Stomach (tissue), 8 donors: ENCODE measurements at regions not wholly inside any gene's neighbourhood (a gene's known extent, or its start where the extent isn't known, plus 50 kb on each side); places are given as distances from the start of the nearest gene placed in this dataset.

Experiments used
- DNase-seq, 2 donors: peaks; one replicate each; pipeline versions ENCODE4 v3.0.0 to v3.0.0-alpha.2; 2013 to 2019
- H3K27ac ChIP-seq, 5 donors: fragments of 200-600 bp in 4 of 5; sonication (generic) in 4 of 5; one replicate each; pipeline ENCODE4 v1.5.1; 2013 to 2019; ENCODE audit warnings: mild to moderate bottlenecking in 1 of 5, moderate library complexity in 1 of 5
- H3K27me3 ChIP-seq, 3 donors: fragments of 200-600 bp; sonication (generic); one replicate each; pipeline ENCODE4 v1.5.1; 2017 to 2019; ENCODE audit warnings: mixed run types in 1 of 3
- H3K36me3 ChIP-seq, 4 donors: fragments of 200-600 bp; sonication (generic); 1 replicate in 3 of 4; 2 replicates in 1 of 4; pipeline ENCODE4 v1.5.1; 2016 to 2019
- H3K4me1 ChIP-seq, 4 donors: fragments of 200-600 bp; sonication (generic); one replicate each; pipeline ENCODE4 v1.5.1; 2016 to 2019
- H3K4me3 ChIP-seq, 4 donors: fragments of 200-600 bp; sonication (generic) in 3 of 4; one replicate each; pipeline ENCODE4 v1.5.1; 2016 to 2019; ENCODE audit warnings: mild to moderate bottlenecking in 1 of 4
- H3K9me3 ChIP-seq, 4 donors: fragments of 200-600 bp; sonication (generic); one replicate each; pipeline ENCODE4 v1.5.1; 2016 to 2019
- EP300 ChIP-seq: sonication (generic); formaldehyde crosslinking; IDR thresholded peaks from one replicate; pipeline ENCODE4 v1.6.1; 2017; ENCODE audit warnings: antibody characterized with exemption
- POLR2A ChIP-seq, 4 donors: fragments of 450-650 bp; IDR thresholded peaks; one replicate each; pipeline ENCODE4 v1.6.1; 2016; ENCODE audit warnings: antibody characterized with exemption in 4 of 4, control low read depth in 2 of 4, mild to moderate bottlenecking in 1 of 4, moderate library complexity in 1 of 4
- POLR2AphosphoS5 ChIP-seq, 3 donors: sonication (generic); formaldehyde crosslinking; IDR thresholded peaks; one replicate each; pipeline ENCODE4 v1.6.1; 2016; ENCODE audit warnings: antibody characterized with exemption in 3 of 3
- WGBS, 5 donors: extraction: QIAGEN DNeasy Blood & Tissue Kit in 3 of 5; methylation state at CpG; one replicate each; pipeline versions ENCODE4 v1.1.5 to v1.1.7; 2013 to 2018; 5-methylcytosine and 5-hydroxymethylcytosine counted together
- intact Hi-C: fragments of 100-400 bp; cut with DNase I; formaldehyde crosslinking; loops from one replicate; pipeline ENCODE4 v1.15.1; 2023; ENCODE audit warnings: low total_unique reads
- TF ChIP-seq, protein P1 (sequence below), 7 experiments: fragments of 450-650 bp in 4 of 7; fragments of 200-600 bp in 3 of 7; sonication (generic) in 3 of 7; IDR thresholded peaks; one replicate each; pipeline ENCODE4 v1.5.1; 2016 to 2019; ENCODE audit warnings: antibody characterized with exemption in 7 of 7, control low read depth in 2 of 7, mild to moderate bottlenecking in 1 of 7
- donor health status: healthy with polysubstance abuse.
- donor health status: Bipolar disorder and iron deficiency.
- donor health status: healthy.

DNA sequence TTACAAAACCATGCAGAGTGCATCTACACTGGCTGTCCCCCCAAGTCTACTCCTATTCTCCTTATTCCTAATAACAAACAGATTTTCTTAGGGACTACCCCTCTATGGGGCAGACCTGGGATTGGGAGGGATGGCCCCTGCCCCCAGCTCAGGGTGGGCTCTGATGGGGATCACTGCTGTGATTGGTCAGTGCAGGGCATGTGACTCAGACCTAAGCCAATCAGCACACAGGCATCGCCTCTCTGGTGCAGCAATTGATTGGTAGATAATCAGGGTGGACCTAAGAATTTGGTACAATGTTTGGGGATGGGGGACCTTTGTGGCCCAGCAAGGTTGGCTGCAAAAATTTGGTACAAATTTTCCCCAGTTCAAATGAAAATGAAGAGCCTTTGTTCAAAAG is 57.2 kb upstream of the SHANK2 start:
- Histone ChIP-seq H3K9me3 (no peaks in the 10 kb centered on the region), H3K27ac (no peak overlapping the region), H3K27me3 (peaks cover 0 to 5% (median 0%) of the 10 kb centered on the region in 3 donors), H3K4me1 (peaks cover 0 to 11% (median 0%) of the 10 kb centered on the region in 4 donors), H3K36me3 (no peaks in the 10 kb centered on the region), H3K4me3 (no peak overlapping the region)
- intact Hi-C loops: no loop called here
- 94 to 100% (median 95%) methylated on average over 1 of the region's 1 CpG for WGBS, 5 donors
- peak in 1 of 2 donors; percentile 7 for DNase-seq
- TF ChIP-seq POLR2AphosphoS5 (IDR thresholded peaks at IDR 0.05): no peak
- TF ChIP-seq, protein P1, sequence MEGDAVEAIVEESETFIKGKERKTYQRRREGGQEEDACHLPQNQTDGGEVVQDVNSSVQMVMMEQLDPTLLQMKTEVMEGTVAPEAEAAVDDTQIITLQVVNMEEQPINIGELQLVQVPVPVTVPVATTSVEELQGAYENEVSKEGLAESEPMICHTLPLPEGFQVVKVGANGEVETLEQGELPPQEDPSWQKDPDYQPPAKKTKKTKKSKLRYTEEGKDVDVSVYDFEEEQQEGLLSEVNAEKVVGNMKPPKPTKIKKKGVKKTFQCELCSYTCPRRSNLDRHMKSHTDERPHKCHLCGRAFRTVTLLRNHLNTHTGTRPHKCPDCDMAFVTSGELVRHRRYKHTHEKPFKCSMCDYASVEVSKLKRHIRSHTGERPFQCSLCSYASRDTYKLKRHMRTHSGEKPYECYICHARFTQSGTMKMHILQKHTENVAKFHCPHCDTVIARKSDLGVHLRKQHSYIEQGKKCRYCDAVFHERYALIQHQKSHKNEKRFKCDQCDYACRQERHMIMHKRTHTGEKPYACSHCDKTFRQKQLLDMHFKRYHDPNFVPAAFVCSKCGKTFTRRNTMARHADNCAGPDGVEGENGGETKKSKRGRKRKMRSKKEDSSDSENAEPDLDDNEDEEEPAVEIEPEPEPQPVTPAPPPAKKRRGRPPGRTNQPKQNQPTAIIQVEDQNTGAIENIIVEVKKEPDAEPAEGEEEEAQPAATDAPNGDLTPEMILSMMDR (IDR thresholded peaks at IDR 0.05): no peak
- no peak for TF ChIP-seq EP300
- TF ChIP-seq POLR2A (IDR thresholded peaks at IDR 0.05): no peak

DNA sequence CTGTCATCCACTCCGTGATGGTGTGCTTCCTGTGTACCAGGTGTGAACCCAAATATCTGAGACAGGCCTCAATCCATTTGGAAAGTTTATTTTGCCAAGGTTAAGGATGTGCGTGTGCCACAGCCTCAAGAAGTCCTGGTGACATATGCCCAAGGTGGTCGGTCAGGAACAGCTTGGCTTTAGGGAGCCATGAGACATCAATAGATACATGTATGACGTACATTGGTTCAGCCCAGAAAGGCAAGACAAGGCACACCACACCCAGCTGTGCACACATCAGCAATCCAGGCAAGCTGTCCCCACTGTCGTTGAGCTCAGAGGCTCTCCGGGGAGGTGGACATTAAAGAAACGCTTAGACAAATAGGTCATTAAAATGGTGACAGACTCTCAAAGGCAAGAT is 56.8 kb upstream of the SHANK2 start:
- Histone ChIP-seq H3K9me3 (no peaks in the 10 kb centered on the region), H3K4me3 (no peak overlapping the region), H3K4me1 (peaks cover 0 to 11% (median 0%) of the 10 kb centered on the region in 4 donors), H3K27me3 (peaks cover 0 to 5% (median 0%) of the 10 kb centered on the region in 3 donors), H3K36me3 (no peaks in the 10 kb centered on the region), H3K27ac (no peak overlapping the region)
- 82 to 88% (median 83%) methylated on average over 7 of the region's 7 CpGs for WGBS, 5 donors
- intact Hi-C loops: no loop called here
- TF ChIP-seq POLR2AphosphoS5 (IDR thresholded peaks at IDR 0.05) (no peak), POLR2A (IDR thresholded peaks at IDR 0.05) (no peak), EP300 (no peak)
- TF ChIP-seq, protein P1 (IDR thresholded peaks at IDR 0.05): no peak
- peak in 1 of 2 donors; percentile 23 for DNase-seq

DNA sequence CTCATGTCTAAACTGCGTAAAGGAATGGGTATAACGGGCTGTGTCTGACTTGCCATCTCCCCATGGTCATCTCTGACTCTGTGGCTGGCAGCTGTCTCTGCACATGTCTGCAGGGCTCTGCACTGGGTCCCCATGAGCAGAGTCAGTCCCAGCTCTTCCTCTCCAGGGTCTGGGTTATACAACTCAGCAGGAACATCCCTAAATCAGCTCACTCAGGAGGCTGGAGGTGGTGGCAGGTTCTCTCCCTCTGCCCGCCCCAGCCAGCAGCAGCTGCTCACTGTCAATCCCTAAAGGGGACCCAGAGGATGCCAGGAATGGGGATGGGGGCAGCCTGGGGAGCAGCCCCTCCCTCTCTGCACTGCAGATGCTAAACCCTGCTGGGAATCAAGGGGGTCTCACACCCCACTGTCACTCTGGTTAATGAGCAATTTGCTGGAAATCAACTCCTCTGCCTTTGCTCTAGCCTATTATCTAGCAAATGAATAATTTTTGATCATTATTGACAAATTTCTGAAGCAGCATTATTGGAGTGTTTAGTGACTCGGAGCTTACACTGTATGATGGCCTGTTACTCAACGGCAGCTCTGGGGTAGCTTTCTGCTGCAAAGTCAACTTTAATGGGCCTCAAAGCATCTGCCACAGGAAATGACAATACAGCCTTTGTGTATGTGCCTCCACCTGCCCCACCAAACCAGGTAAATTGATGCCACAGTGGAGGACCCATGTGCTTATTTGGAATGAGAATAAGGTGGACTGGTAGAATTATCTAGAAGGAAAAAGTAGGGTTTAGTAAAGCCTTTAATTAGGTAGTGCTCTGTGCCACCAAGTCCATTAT is 55.7 kb upstream of the SHANK2 start:
- intact Hi-C loops: no loop called here
- H3K4me3 ChIP-seq: no peak overlapping the region
- peaks cover 0 to 5% (median 0%) of the 10 kb centered on the region in 3 donors for H3K27me3 ChIP-seq
- no peaks in the 10 kb centered on the region for H3K36me3 ChIP-seq
- TF ChIP-seq POLR2AphosphoS5 (IDR thresholded peaks at IDR 0.05) (no peak), POLR2A (IDR thresholded peaks at IDR 0.05) (no peak), EP300 (no peak)
- TF ChIP-seq, protein P1 (IDR thresholded peaks at IDR 0.05): no peak
- H3K27ac ChIP-seq: no peak overlapping the region
- H3K4me1 ChIP-seq: peaks cover 0 to 11% (median 0%) of the 10 kb centered on the region in 4 donors
- peak in 1 of 2 donors; percentile 22 for DNase-seq
- 71 to 85% (median 81%) methylated on average over 4 to 5 of the region's 5 CpGs for WGBS, 5 donors
- H3K9me3 ChIP-seq: no peaks in the 10 kb centered on the region

DNA sequence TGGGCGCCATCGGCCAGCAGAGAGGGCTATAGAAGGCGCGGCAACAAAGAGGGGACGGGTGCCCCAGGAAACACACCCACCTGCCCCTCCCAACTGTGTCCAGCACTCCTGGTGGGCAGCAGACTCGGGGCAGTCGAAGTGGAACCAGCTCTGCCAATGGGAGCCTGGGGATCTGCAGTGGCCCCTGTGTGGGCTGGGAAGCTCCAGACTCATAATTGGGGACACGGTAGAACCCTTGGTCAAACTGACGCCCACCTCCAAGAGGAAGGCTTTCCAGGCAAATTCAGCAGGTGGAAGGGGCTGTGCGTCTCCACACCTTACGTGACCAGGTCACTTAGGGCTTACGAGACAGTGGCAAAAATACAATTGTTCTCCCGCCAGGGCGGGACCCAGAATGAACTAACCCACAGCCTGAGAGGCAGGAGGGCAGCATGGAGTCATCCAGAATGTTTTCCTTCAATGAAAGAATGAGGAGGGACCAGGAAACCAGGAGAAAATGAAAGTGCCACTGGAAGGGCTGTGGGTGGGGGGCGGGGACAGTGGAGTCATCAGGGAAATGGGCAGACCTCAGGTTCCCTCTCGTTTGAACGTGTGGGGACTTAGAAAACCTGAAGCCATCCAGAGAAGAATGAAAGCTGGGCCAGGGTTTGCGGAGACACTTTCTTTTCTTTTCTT is 53.2 kb upstream of the SHANK2 start:
- no peaks in the 10 kb centered on the region for H3K27me3 ChIP-seq
- H3K4me1 ChIP-seq: peaks cover 0 to 11% (median 0%) of the 10 kb centered on the region in 4 donors
- no peak overlapping the region for H3K27ac ChIP-seq
- H3K4me3 ChIP-seq: no peak overlapping the region
- intact Hi-C loops: no loop called here
- 86 to 92% (median 90%) methylated on average over 16 to 18 of the region's 18 CpGs for WGBS, 5 donors
- peak in 1 of 2 donors; percentile 22 for DNase-seq
- H3K36me3 ChIP-seq: no peaks in the 10 kb centered on the region
- TF ChIP-seq, protein P1 (IDR thresholded peaks at IDR 0.05): no peak
- no peaks in the 10 kb centered on the region for H3K9me3 ChIP-seq
